ENCODE measurements at regions not wholly inside any gene's neighbourhood (a gene's known extent, or its start where the extent isn't known, plus 50 kb on each side); places are given as distances from the start of the nearest gene placed in this dataset.

DNA sequence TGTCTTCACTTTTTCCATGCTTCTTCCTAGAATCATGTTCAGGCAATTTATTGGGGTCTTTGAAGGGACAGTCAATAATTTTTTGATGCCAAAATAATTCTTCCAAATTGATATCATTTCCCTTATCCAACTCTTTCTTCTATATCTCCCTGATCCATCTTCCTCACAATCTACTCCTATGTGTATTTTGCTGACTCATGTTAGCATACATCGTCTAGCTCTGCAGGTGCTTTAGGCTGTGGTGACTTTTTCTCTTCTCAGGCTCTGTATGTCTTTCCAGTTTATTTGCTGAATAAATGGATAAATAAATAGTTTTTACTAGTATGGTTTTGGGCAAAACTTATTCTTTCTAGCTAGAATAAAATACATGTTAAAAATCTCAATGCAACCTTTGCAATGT lies 1650.9 kb upstream of the TMEFF2 start:
- no peak for TF ChIP-seq CREB1 (IDR thresholded peaks at IDR 0.05; ENCODE audit: low read depth)
- no peak for TF ChIP-seq EP300 (IDR thresholded peaks at IDR 0.05; ENCODE audit: borderline replicate concordance)
- TF ChIP-seq FOXM1 (IDR thresholded peaks at IDR 0.05; ENCODE audit: borderline replicate concordance, low read depth) = no peak
